AG04450 (cell line): ENCODE measurements at regions not wholly inside any gene's neighbourhood (a gene's known extent, or its start where the extent isn't known, plus 50 kb on each side); places are given as distances from the start of the nearest gene placed in this dataset.

Experiments
- CTCF ChIA-PET: fragments of 300-600, 350-600 bp; formaldehyde crosslinking; extraction: SDS; loops from one replicate; lab custom pipeline; 2022; ENCODE audit warnings: antibody characterized with exemption, inconsistent platforms; lab: Charles Lee
- POLR2A ChIA-PET: fragments of 350-600 bp; formaldehyde crosslinking; extraction: SDS; loops from one replicate; lab custom pipeline; 2021; ENCODE audit warnings: antibody characterized with exemption, inconsistent platforms; lab: Yijun Ruan, JAX
- DNase-seq: peaks from one replicate; pipeline ENCODE4 v3.0.0-alpha.2; 2011; ENCODE audit warnings: low read depth, low spot score
- H3K27ac ChIP-seq: one replicate; pipeline ENCODE4 v1.5.1; 2012; ENCODE audit warnings: low read depth, low read length, control low read depth
- H3K27me3 ChIP-seq: one replicate; pipeline ENCODE4 v1.6.0; 2012; ENCODE audit warnings: low read length; ENCODE audit not compliant: control insufficient read depth, insufficient read depth
- H3K4me3 ChIP-seq: 2 replicates; pipeline ENCODE4 v1.5.1; 2011; ENCODE audit warnings: mild to moderate bottlenecking, low read depth, low read length, control low read depth
- H3K9me3 ChIP-seq: 2 replicates; pipeline ENCODE4 v1.5.1; 2012; ENCODE audit warnings: low read length; ENCODE audit not compliant: control insufficient read depth, insufficient read depth
- CTCF ChIP-seq: IDR thresholded peaks from 2 replicates; pipeline ENCODE4 v1.5.1; 2011; ENCODE audit warnings: low read depth, low read length, control low read depth, inconsistent platforms

GRCh38 chr18:44466997-44467396, 213.7 kb upstream of the SETBP1 start:
- Histone ChIP-seq H3K27me3 (no peaks in the 10 kb centered on the region), H3K4me3 (no peak overlapping the region), H3K27ac (no peak overlapping the region), H3K9me3 (no peaks in the 10 kb centered on the region)
- CTCF ChIA-PET = no interaction called here
- TF ChIP-seq CTCF = no peak
- POLR2A ChIA-PET = no interaction called here
- no peak for DNase-seq

GRCh38 chr18:44467718-44468117, 213.0 kb upstream of the SETBP1 start:
- ChIA-PET POLR2A (no interaction called here), CTCF (no interaction called here)
- TF ChIP-seq CTCF = no peak
- Histone ChIP-seq H3K27ac (no peak overlapping the region), H3K9me3 (no peaks in the 10 kb centered on the region), H3K27me3 (no peaks in the 10 kb centered on the region), H3K4me3 (no peak overlapping the region)
- no peak for DNase-seq

GRCh38 chr18:44473394-44474066, 207.2 kb upstream of the SETBP1 start:
- POLR2A ChIA-PET = no interaction called here
- Histone ChIP-seq H3K9me3 (no peaks in the 10 kb centered on the region), H3K27me3 (no peaks in the 10 kb centered on the region), H3K27ac (no peak overlapping the region), H3K4me3 (no peak overlapping the region)
- no peak for TF ChIP-seq CTCF
- CTCF ChIA-PET = no interaction called here
- no peak for DNase-seq

GRCh38 chr18:44474067-44474411, 206.6 kb upstream of the SETBP1 start:
- CTCF ChIA-PET = no interaction called here
- no peak overlapping the region for H3K27ac ChIP-seq
- no peak for DNase-seq
- H3K9me3 ChIP-seq = peaks cover under 1% of the 10 kb centered on the region; the same call in 1 of the 2 replicates
- H3K4me3 ChIP-seq = no peak overlapping the region
- no peak for TF ChIP-seq CTCF
- no peaks in the 10 kb centered on the region for H3K27me3 ChIP-seq
- POLR2A ChIA-PET = no interaction called here

- Histone ChIP-seq H3K27ac (no peak overlapping the region), H3K27me3 (no peaks in the 10 kb centered on the region), H3K4me3 (no peak overlapping the region), H3K9me3 (peaks cover 6% of the 10 kb centered on the region)
- TF ChIP-seq CTCF = no peak
- POLR2A ChIA-PET = no interaction called here
- CTCF ChIA-PET = no interaction called here
- no peak for DNase-seq
Observed at GRCh38 chr18:44474591-44474990, 206.1 kb upstream of the SETBP1 start.
